ENCODE measurements at regions not wholly inside any gene's neighbourhood (a gene's known extent, or its start where the extent isn't known, plus 50 kb on each side); places are given as distances from the start of the nearest gene placed in this dataset.

GRCh38 chr1:112057736-112058135, 68.3 kb upstream of the KCND3 start:
- no peak for TF ChIP-seq CTCF (conservative IDR thresholded peaks at IDR 0.05)
- H3K27ac ChIP-seq: no peak overlapping the region

- TF ChIP-seq CTCF (conservative IDR thresholded peaks at IDR 0.05): no peak
- H3K27ac ChIP-seq: no peak overlapping the region
Observed at GRCh38 chr1:112058815-112059450, 69.5 kb upstream of the KCND3 start.

- TF ChIP-seq CTCF (conservative IDR thresholded peaks at IDR 0.05): no peak
- no peak overlapping the region for H3K27ac ChIP-seq
Observed at GRCh38 chr1:112059679-112060078, 70.2 kb upstream of the KCND3 start.

GRCh38 chr1:112060261-112060660, 70.8 kb upstream of the KCND3 start:
- H3K27ac ChIP-seq: no peak overlapping the region
- no peak for TF ChIP-seq CTCF (conservative IDR thresholded peaks at IDR 0.05)

GRCh38 chr1:112061056-112061455, 71.6 kb upstream of the KCND3 start:
- no peak overlapping the region for H3K27ac ChIP-seq
- TF ChIP-seq CTCF (conservative IDR thresholded peaks at IDR 0.05): no peak

- no peak for TF ChIP-seq CTCF (conservative IDR thresholded peaks at IDR 0.05)
- H3K27ac ChIP-seq: no peak overlapping the region
Observed at GRCh38 chr1:112061901-112062320, 72.4 kb upstream of the KCND3 start.

- H3K27ac ChIP-seq: no peak overlapping the region
- no peak for TF ChIP-seq CTCF (conservative IDR thresholded peaks at IDR 0.05)
Observed at GRCh38 chr1:112063781-112064728, 74.6 kb upstream of the KCND3 start.
